ENCODE measurements at regions not wholly inside any gene's neighbourhood (a gene's known extent, or its start where the extent isn't known, plus 50 kb on each side); places are given as distances from the start of the nearest gene placed in this dataset.

GRCh38 chr16:35174016-35174415 is 1714.6 kb downstream of the TP53TG3F start:
- no peak overlapping the region for H3K27ac Mint-ChIP-seq
- TF ChIP-seq CTCF (IDR thresholded peaks at IDR 0.05; ENCODE audit: unreplicated experiment), result no peak
- no peak for DNase-seq (ENCODE audit: low spot score in 2 of 2, unreplicated experiment in 2 of 2)
- no peak overlapping the region for H3K4me3 Mint-ChIP-seq
- H3K36me3 Mint-ChIP-seq, result no peaks in the 10 kb centered on the region
- no peaks in the 10 kb centered on the region for H3K4me1 Mint-ChIP-seq
- peaks cover 47% of the 10 kb centered on the region for H3K9me3 Mint-ChIP-seq
- no peaks in the 10 kb centered on the region for H3K27me3 Mint-ChIP-seq (ENCODE audit: low read depth)

- no peaks in the 10 kb centered on the region for H3K27me3 Mint-ChIP-seq (ENCODE audit: low read depth)
- no peaks in the 10 kb centered on the region for H3K4me1 Mint-ChIP-seq
- H3K4me3 Mint-ChIP-seq, result no peak overlapping the region
- peaks cover 55% of the 10 kb centered on the region for H3K9me3 Mint-ChIP-seq
- H3K36me3 Mint-ChIP-seq, result no peaks in the 10 kb centered on the region
- H3K27ac Mint-ChIP-seq, result no peak overlapping the region
- DNase-seq (ENCODE audit: low spot score in 2 of 2, unreplicated experiment in 2 of 2), result no peak
- no peak for TF ChIP-seq CTCF (IDR thresholded peaks at IDR 0.05; ENCODE audit: unreplicated experiment)
These were observed 1717.0 kb downstream of the TP53TG3F start for GRCh38 chr16:35176449-35176848.

- Mint-ChIP-seq H3K4me3 (no peak overlapping the region), H3K27me3 (ENCODE audit: low read depth) (no peaks in the 10 kb centered on the region), H3K9me3 (peaks cover 48% of the 10 kb centered on the region)
These were observed 1718.4 kb downstream of the TP53TG3F start for GRCh38 chr16:35177851-35178250.

GRCh38 chr16:35180970-35181369 is 1721.6 kb downstream of the TP53TG3F start:
- no peak for TF ChIP-seq CTCF (IDR thresholded peaks at IDR 0.05; ENCODE audit: unreplicated experiment)
- no peak overlapping the region for H3K4me3 Mint-ChIP-seq
- H3K27ac Mint-ChIP-seq, result no peak overlapping the region
- no peak for DNase-seq (ENCODE audit: low spot score in 2 of 2, unreplicated experiment in 2 of 2)
- no peaks in the 10 kb centered on the region for H3K27me3 Mint-ChIP-seq (ENCODE audit: low read depth)
- H3K36me3 Mint-ChIP-seq, result no peaks in the 10 kb centered on the region
- no peaks in the 10 kb centered on the region for H3K4me1 Mint-ChIP-seq
- H3K9me3 Mint-ChIP-seq, result peaks cover 57% of the 10 kb centered on the region

More at GRCh38 chr16:35177851-35178250, 1718.4 kb downstream of the TP53TG3F start:
- no peak for TF ChIP-seq CTCF (IDR thresholded peaks at IDR 0.05; ENCODE audit: unreplicated experiment)
- Mint-ChIP-seq H3K27ac (no peak overlapping the region), H3K4me1 (no peaks in the 10 kb centered on the region), H3K36me3 (no peaks in the 10 kb centered on the region)
- DNase-seq (ENCODE audit: low spot score in 2 of 2, unreplicated experiment in 2 of 2), result no peak

GRCh38 chr16:35181422-35182030 is 1722.1 kb downstream of the TP53TG3F start:
- no peak overlapping the region for H3K27ac Mint-ChIP-seq
- no peak for TF ChIP-seq CTCF (IDR thresholded peaks at IDR 0.05; ENCODE audit: unreplicated experiment)
- no peaks in the 10 kb centered on the region for H3K4me1 Mint-ChIP-seq
- H3K9me3 Mint-ChIP-seq, result peaks cover 60% of the 10 kb centered on the region
- H3K27me3 Mint-ChIP-seq (ENCODE audit: low read depth), result no peaks in the 10 kb centered on the region
- H3K4me3 Mint-ChIP-seq, result no peak overlapping the region
- no peak for DNase-seq (ENCODE audit: low spot score in 2 of 2, unreplicated experiment in 2 of 2)
- H3K36me3 Mint-ChIP-seq, result peaks cover 3% of the 10 kb centered on the region
